PC-3 (cell line): ENCODE measurements at regions not wholly inside any gene's neighbourhood (a gene's known extent, or its start where the extent isn't known, plus 50 kb on each side); places are given as distances from the start of the nearest gene placed in this dataset.

Experiments
- CTCF ChIP-seq: fragments of 300-600 bp; sonication (generic); conservative IDR thresholded peaks from 2 replicates; pipeline ENCODE4 v1.5.1; 2017; ENCODE audit warnings: antibody characterized with exemption, low read depth, mild to moderate bottlenecking, low read length
- EZH2phosphoT487 ChIP-seq: fragments of 300-600 bp; sonication (generic); IDR thresholded peaks from 2 replicates; pipeline ENCODE4 v1.6.1; 2018; ENCODE audit warnings: mild to moderate bottlenecking, antibody characterized with exemption, low read length, borderline replicate concordance

- TF ChIP-seq CTCF: no peak
- TF ChIP-seq EZH2phosphoT487: no peak
Observed at GRCh38 chrX:116246261-116246660, 75.7 kb downstream of the AGTR2 start.
